Endothelial cell of umbilical vein (primary cell): ENCODE measurements at regions not wholly inside any gene's neighbourhood (a gene's known extent, or its start where the extent isn't known, plus 50 kb on each side); places are given as distances from the start of the nearest gene placed in this dataset.

Experiments used
- BruUV-seq: library from RNA; stranded (reverse); fragments of 400-500 nt; replicated peaks from 2 replicates; lab custom pipeline; 2021; lab: Mats Ljungman, UMichigan
- CTCF ChIA-PET: fragments of 300-600, 350-600 bp; sonication (Branson Sonifier 250); formaldehyde crosslinking; loops from one replicate; lab custom pipeline; 2021; ENCODE audit warnings: antibody characterized with exemption, inconsistent platforms; lab: Charles Lee
- POLR2A ChIA-PET: fragments of 300-600, 350-600 bp; sonication (Branson Sonifier 250); formaldehyde crosslinking; loops from one replicate; lab custom pipeline; 2021; ENCODE audit warnings: antibody characterized with exemption, inconsistent platforms; lab: Charles Lee
- DNase-seq: peaks from one replicate; pipeline ENCODE4 v3.0.0-alpha.2; 2011; ENCODE audit warnings: low read depth, low spot score
- FAIRE-seq: peaks from 2 replicates; lab custom pipeline; 2011; peaks lifted over from hg19 to GRCh38; lab: Jason Lieb, UNC
- H2AFZ ChIP-seq: 2 replicates; pipeline ENCODE4 v1.6.0; 2012; ENCODE audit warnings: low read depth, low read length, control low read depth, inconsistent platforms
- H3K27ac ChIP-seq: 2 replicates; pipeline ENCODE4 v1.5.1; 2011; ENCODE audit warnings: low read depth, mild to moderate bottlenecking, control low read depth, low read length, moderate library complexity; ENCODE audit not compliant: insufficient read depth
- H3K27me3 ChIP-seq, 2 experiments: 2 replicates each; pipeline versions ENCODE4 v1.6.0 to v1.6.1; 2011; ENCODE audit warnings: low read length in 2 of 2, mixed read lengths in 1 of 2; ENCODE audit not compliant: control insufficient read depth in 2 of 2, insufficient read depth in 2 of 2
- H3K36me3 ChIP-seq, 2 experiments: 2 replicates in 1 of 2; 3 replicates in 1 of 2; pipeline ENCODE4 v1.5.1; 2011; ENCODE audit warnings: low read length in 2 of 2, mild to moderate bottlenecking in 1 of 2, moderate library complexity in 1 of 2; ENCODE audit not compliant: control insufficient read depth in 2 of 2, insufficient read depth in 2 of 2; ENCODE audit errors: extremely low read depth in 1 of 2
- H3K4me1 ChIP-seq: 3 replicates; pipeline ENCODE4 v1.5.1; 2011; ENCODE audit warnings: mild to moderate bottlenecking, low read length; ENCODE audit not compliant: control insufficient read depth, insufficient read depth; ENCODE audit errors: extremely low read depth
- H3K4me2 ChIP-seq: 2 replicates; pipeline ENCODE4 v1.6.1; 2011; ENCODE audit warnings: low read length, control low read depth, mixed read lengths; ENCODE audit not compliant: insufficient read depth
- H3K4me3 ChIP-seq, 3 experiments: fragments of 200-600 bp in 1 of 3; sonication (generic), shearing (Covaris generic) in 1 of 3; replicated peaks in 1 of 3; 2 replicates each; pipeline ENCODE4 v1.5.1; 2011 to 2016; ENCODE audit warnings: control low read depth in 3 of 3, low read length in 3 of 3, mild to moderate bottlenecking in 2 of 3, inconsistent platforms in 1 of 3, low read depth in 1 of 3, moderate library complexity in 1 of 3; ENCODE audit not compliant: insufficient read depth in 1 of 3
- H3K79me2 ChIP-seq: 2 replicates; pipeline ENCODE4 v1.6.0; 2012; ENCODE audit warnings: low read length, inconsistent platforms; ENCODE audit not compliant: control insufficient read depth, insufficient read depth
- H3K9ac ChIP-seq: replicated peaks from 2 replicates; pipeline ENCODE3; 2011; ENCODE audit warnings: low read length, control low read depth; ENCODE audit not compliant: insufficient read depth; ENCODE audit errors: extremely low read depth
- H3K9me1 ChIP-seq: replicated peaks from 3 replicates; pipeline ENCODE4 v1.6.0; 2011; ENCODE audit warnings: mild to moderate bottlenecking, low read length; ENCODE audit not compliant: control insufficient read depth, insufficient read depth; ENCODE audit errors: extremely low read depth
- H3K9me3 ChIP-seq: replicated peaks from 2 replicates; pipeline ENCODE4 v1.5.1; 2012; ENCODE audit warnings: low read length, inconsistent platforms; ENCODE audit not compliant: control insufficient read depth, insufficient read depth
- H4K20me1 ChIP-seq: replicated peaks from 2 replicates; pipeline ENCODE3; 2011; ENCODE audit warnings: mild to moderate bottlenecking, low read length; ENCODE audit not compliant: control insufficient read depth, insufficient read depth; ENCODE audit errors: extremely low read depth
- CTCF ChIP-seq, 2 donors: IDR thresholded peaks; 1 replicate in 1 of 2; 2 replicates in 1 of 2; pipeline ENCODE4 v1.5.1; 2011; ENCODE audit warnings: low read length in 2 of 2, mild to moderate bottlenecking in 2 of 2, moderate library complexity in 2 of 2, control low read depth in 1 of 2, inconsistent platforms in 1 of 2, low read depth in 1 of 2; ENCODE audit not compliant: insufficient read depth in 1 of 2; ENCODE audit errors: extremely low read depth in 1 of 2
- EZH2 ChIP-seq: IDR thresholded peaks from 2 replicates; pipeline ENCODE4 v1.6.1; 2012; ENCODE audit warnings: borderline replicate concordance, low read depth, mild to moderate bottlenecking, moderate library complexity, low read length, inconsistent platforms; ENCODE audit not compliant: severe bottlenecking
- FOS ChIP-seq: IDR thresholded peaks from 2 replicates; pipeline ENCODE4 v1.6.1; 2011; ENCODE audit warnings: mild to moderate bottlenecking, low read length, moderate library complexity, borderline replicate concordance; ENCODE audit not compliant: insufficient read depth
- GATA2 ChIP-seq: IDR thresholded peaks from 2 replicates; pipeline ENCODE4 v1.7.0; 2011; ENCODE audit warnings: low read depth, mild to moderate bottlenecking, moderate library complexity, mixed read lengths, low read length; ENCODE audit not compliant: insufficient read length, insufficient read depth
- JUN ChIP-seq: IDR thresholded peaks from 2 replicates; pipeline ENCODE4 v1.6.1; 2011; ENCODE audit warnings: borderline replicate concordance, low read depth; ENCODE audit not compliant: insufficient read length, insufficient read depth
- MAX ChIP-seq: IDR thresholded peaks from 2 replicates; pipeline ENCODE4 v1.6.1; 2011; ENCODE audit not compliant: insufficient read depth, insufficient read length
- MYC ChIP-seq: IDR thresholded peaks from one replicate; pipeline ENCODE4 v1.6.1; 2011; ENCODE audit warnings: mild to moderate bottlenecking, low read depth, low read length
- POLR2A ChIP-seq: IDR thresholded peaks from 2 replicates; pipeline ENCODE4 v1.6.1; 2012; ENCODE audit warnings: low read depth, mild to moderate bottlenecking, control low read depth, low read length
- POLR2AphosphoS5 ChIP-seq: IDR thresholded peaks from 2 replicates; pipeline ENCODE4 v1.6.1; 2012; ENCODE audit warnings: low read depth, mild to moderate bottlenecking, control low read depth, low read length, moderate library complexity; ENCODE audit not compliant: insufficient read depth
- dilution Hi-C: fragments of 300-500 bp; cut with MboI; formaldehyde crosslinking; loops from one replicate; pipeline ENCODE4 v1.15.0; 2019; ENCODE audit warnings: low sequenced_read_pairs; ENCODE audit not compliant: extremely low pct_ligation_motif_present
- intact Hi-C: fragments of 100-400 bp; cut with micrococcal nuclease; formaldehyde crosslinking; loops from one replicate; pipeline ENCODE4 v1.10.0; 2022

GRCh38 chr1:62981434-62981833 lies 197.5 kb downstream of the ATG4C start:
- TF ChIP-seq POLR2A (no peak), MYC (no peak), JUN (no peak), FOS (no peak), POLR2AphosphoS5 (no peak), MAX (no peak), GATA2 (no peak)
- POLR2A ChIA-PET, result no interaction called here

GRCh38 chr1:62988867-62989266 lies 204.9 kb downstream of the ATG4C start:
- Histone ChIP-seq H3K36me3 (no peaks in the 10 kb centered on the region), H3K4me1 (no peaks in the 10 kb centered on the region), H4K20me1 (no peaks in the 10 kb centered on the region), H3K4me3 (no peak overlapping the region), H3K27ac (no peak overlapping the region), H2AFZ (no peak overlapping the region), H3K79me2 (no peaks in the 10 kb centered on the region), H3K27me3 (no peaks in the 10 kb centered on the region), H3K9me1 (no peaks in the 10 kb centered on the region), H3K9ac (no peak overlapping the region), H3K4me2 (no peak overlapping the region), H3K9me3 (no peaks in the 10 kb centered on the region)
- intact Hi-C loops, result no loop called here
- no peak for TF ChIP-seq EZH2
- no peak for TF ChIP-seq GATA2
- no peak for TF ChIP-seq MAX
- no peak for TF ChIP-seq POLR2AphosphoS5
- TF ChIP-seq MYC, result no peak
- no peak for TF ChIP-seq FOS
- TF ChIP-seq POLR2A, result no peak
- TF ChIP-seq JUN, result no peak
- no peak for TF ChIP-seq CTCF (IDR thresholded peaks at IDR 0.05; ENCODE audit: extremely low read depth in 1 of 2, insufficient read depth in 1 of 2, low read depth in 1 of 2, low read length in 2 of 2)
- ChIA-PET POLR2A (no interaction called here), CTCF (interaction anchor here (0.9 to 1.1 kb wide), 2 partner anchors 36 to 160 kb away, joined by 3 to 4 read pairs; no protein-coding TSS in a partner anchor)
- no peak for DNase-seq
- no peak for FAIRE-seq
- dilution Hi-C loops, result no loop called here
- BruUV-seq, result no TSS peak

More at GRCh38 chr1:62981434-62981833, 197.5 kb downstream of the ATG4C start:
- intact Hi-C loops (no loop called here), dilution Hi-C loops (no loop called here)
- H3K4me1 ChIP-seq, result no peaks in the 10 kb centered on the region
- CTCF ChIA-PET, result interaction anchor here (1.2 to 1.3 kb wide), 2 partner anchors 139 to 167 kb away, joined by 3 read pairs; no protein-coding TSS in a partner anchor
- H3K9ac ChIP-seq, result no peak overlapping the region
- H3K36me3 ChIP-seq, result no peaks in the 10 kb centered on the region
- no peak overlapping the region for H3K27ac ChIP-seq
- H3K79me2 ChIP-seq, result no peaks in the 10 kb centered on the region
- no peaks in the 10 kb centered on the region for H4K20me1 ChIP-seq
- no TSS peak for BruUV-seq
- H3K9me3 ChIP-seq, result no peaks in the 10 kb centered on the region
- H3K4me2 ChIP-seq, result no peak overlapping the region
- FAIRE-seq, result no peak
- H3K9me1 ChIP-seq, result no peaks in the 10 kb centered on the region
- no peak for DNase-seq
- no peak overlapping the region for H3K4me3 ChIP-seq
- H2AFZ ChIP-seq, result no peak overlapping the region
- peaks cover 0 to 2% of the 10 kb centered on the region in 2 experiments for H3K27me3 ChIP-seq
